GM21390 (cell line): ENCODE measurements at regions not wholly inside any gene's neighbourhood (a gene's known extent, or its start where the extent isn't known, plus 50 kb on each side); places are given as distances from the start of the nearest gene placed in this dataset.
"Not testable (repeated sequence)": the region's sequence is repeated elsewhere in the genome, so short reads cannot be mapped to it uniquely, and the experiment has no call there.

Source experiments
- ATAC-seq: cut with Tn5 transposase; IDR thresholded peaks from one replicate; pipeline ENCODE4 v1.9.1; 2021; ENCODE audit not compliant: unreplicated experiment

GRCh38 chr6:103819509-103819908 is 1040.2 kb downstream of the HACE1 start:
- ATAC-seq: no peak

- ATAC-seq: no peak
Measured at GRCh38 chr6:103812970-103813369, 1046.7 kb downstream of the HACE1 start.

DNA sequence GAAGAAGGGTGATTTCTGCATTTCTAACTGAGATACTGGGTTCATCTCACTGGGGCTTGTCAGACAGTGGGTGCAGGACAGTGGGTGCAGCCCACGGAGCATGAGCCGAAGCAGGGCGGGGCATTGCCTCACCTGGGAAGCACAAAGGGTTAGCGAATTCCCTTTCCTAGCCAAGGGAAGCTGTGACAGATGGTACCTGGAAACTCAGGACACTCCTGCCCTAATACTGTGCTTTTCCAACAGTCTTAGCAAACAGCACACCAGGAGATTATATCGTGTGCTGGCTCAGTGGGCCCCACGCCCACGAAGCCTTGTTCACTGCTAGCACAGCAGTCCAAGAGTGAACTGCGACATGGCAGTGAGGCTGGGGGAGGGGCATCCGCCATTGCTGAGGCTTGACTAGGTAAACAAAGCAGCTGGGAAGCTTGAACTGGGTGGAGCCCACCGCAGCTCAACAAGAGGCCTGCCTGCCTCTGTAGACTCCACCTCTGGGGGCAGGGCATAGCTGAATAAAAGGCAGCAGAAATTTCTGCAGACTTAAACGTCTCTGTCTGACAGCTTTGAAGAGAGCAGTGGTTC is 1057.7 kb downstream of the HACE1 start:
- not testable (repeated sequence) for ATAC-seq

DNA sequence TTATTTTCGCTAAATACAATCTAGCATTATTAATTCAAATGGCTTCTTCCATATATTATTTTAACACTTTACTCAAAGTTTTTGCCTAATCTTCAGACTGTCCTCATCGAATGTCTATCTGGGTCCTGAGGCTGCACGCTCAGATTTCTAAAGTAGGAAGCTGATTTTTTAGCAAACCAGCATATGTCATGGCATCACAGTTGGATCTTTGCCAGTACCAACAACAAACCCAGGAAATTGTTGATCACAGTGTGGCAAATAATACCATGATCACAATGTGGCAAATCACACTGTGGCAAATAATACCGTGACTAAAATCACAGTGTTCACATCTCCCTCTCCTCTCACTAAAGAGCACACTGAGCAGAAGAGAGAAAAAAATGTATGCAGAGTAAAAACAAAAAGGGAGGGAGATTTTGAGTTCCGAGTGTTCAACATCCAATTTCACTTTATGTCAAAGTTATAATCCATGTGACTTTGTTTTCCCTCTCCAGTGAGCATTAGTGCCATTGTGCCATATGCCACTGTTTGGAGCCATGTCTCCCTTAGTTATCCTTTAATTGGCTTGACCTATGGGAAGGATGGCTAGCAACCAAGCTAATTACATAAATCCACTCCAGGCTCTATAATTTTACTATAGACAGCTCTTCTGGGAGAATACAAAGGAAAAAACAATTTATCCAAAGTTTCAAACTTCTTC is 1059.6 kb downstream of the HACE1 start:
- ATAC-seq: no peak

DNA sequence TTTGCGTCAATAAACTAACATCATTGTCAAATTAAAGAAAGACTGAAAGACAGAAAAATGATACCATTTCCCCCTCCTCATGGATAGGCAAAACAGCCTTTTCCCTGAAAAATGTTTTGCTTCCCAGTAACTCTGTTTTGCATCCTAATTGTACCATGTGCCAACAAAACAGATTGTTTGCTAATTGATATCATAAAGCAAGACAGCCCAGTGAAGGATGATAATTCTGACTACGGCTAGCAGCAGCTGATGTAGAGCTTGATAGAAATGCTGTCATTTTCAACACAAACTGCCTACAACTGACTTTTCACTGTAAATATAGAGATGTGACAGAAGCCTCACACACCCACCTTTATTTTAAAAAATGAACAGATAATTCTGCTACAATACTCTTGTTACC is 1061.6 kb downstream of the HACE1 start:
- no peak for ATAC-seq

GRCh38 chr6:103797738-103798137 is 1062.0 kb downstream of the HACE1 start:
- ATAC-seq: no peak

DNA sequence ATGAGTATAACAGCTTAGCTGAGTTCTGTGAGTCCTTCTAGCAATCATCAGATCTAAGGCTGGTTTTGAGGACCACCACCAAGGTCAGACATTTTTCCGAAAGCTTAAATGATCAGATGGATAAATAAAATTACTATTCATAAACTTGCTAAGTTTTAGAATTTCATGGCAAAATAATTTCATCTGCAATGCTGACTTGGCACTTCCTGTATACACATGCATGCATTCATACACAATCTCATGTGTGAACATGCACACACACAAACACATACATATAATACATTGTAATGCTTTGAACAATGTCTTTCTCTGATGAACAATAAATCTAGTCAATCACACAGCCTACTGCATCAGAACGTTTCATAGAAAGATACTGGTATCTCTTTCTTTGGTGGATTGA is 1068.3 kb downstream of the HACE1 start:
- no peak for ATAC-seq

DNA sequence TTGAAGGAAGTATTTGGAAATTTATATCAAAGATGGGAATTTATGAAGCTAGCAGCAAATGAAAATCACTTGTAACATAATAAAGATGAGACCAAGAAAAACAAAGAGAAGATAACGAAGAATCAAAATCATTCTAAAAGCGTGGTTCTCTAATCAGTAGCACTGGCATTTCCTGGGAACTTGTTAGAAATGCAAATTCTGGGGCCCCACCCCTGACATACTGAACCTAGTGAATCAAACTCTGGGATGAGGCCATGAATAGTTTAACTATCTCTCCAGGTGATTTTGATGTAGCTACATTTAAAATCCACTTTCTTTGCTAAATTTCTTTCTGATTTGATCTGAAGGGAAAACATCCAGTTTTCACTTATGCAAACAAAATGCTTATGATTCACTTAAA is 1075.6 kb downstream of the HACE1 start:
- no peak for ATAC-seq

- no peak for ATAC-seq
Measured at GRCh38 chr6:103783329-103783728, 1076.4 kb downstream of the HACE1 start.

GRCh38 chr6:103769431-103769830 is 1090.3 kb downstream of the HACE1 start:
- ATAC-seq: no peak

DNA sequence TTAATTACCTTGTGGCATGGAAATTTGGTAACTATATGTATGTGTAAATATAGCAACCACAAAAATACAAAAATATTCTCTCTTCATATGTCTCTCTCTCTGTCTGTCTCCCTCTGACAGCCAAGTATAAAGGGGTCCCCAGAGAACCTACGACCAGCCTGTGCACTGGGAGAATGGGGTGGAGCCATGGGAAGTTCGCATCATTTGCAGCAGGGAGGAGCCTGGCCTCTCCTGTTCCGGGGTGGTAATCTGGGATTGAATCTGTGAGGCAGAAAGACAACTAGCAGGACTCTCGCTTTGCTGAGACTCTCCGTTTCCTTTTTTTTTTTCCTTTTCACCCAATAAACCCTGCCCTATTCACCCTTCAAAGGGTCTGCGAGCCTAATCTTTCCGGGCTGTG is 1109.1 kb downstream of the HACE1 start:
- ATAC-seq: no peak

- ATAC-seq: no peak
Measured at GRCh38 chr6:103734016-103734415, 1125.7 kb downstream of the HACE1 start.

GRCh38 chr6:103729658-103730057 is 1130.1 kb downstream of the HACE1 start:
- no peak for ATAC-seq

DNA sequence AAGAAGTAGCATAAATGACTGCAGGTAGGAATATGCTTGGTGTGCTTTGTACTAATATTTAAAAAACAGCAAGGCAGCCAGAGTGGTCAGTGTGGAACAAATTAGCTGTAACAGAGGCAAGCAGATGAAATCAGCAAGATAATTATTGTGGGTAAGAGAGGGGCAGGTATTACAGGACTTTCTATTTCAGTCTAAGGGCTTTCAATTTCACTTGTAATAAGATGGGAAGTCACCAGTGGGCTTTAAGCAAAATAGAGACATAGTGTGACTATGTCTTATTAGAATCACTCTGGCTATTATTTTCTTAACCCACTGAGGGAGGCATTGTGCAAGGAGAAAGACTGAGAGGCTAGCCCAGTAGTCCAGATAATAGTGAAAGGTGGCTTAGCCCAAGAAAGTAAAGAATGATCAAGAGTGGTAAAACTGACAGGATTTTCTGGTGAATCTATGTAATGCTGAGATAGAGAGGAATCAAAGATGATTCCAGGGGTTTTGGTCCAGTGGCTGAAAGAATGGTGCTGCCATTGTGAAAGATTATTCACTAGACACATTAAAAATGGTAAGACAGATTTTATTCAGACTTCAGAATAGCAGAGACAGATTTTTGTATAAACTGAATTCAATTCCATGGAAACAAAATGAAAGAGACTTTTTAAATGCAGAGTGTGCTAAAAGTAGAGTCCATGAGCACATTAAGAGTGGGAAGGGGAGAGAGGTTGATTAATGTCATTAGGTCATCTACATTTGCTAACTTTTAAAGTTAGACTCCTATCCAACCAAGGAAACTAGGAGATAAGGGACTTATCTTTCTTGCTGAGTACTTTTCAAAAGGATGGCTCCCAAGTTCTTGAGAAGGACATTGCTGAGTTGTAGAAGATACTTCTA is 1136.0 kb downstream of the HACE1 start:
- ATAC-seq: peak; percentile 64

DNA sequence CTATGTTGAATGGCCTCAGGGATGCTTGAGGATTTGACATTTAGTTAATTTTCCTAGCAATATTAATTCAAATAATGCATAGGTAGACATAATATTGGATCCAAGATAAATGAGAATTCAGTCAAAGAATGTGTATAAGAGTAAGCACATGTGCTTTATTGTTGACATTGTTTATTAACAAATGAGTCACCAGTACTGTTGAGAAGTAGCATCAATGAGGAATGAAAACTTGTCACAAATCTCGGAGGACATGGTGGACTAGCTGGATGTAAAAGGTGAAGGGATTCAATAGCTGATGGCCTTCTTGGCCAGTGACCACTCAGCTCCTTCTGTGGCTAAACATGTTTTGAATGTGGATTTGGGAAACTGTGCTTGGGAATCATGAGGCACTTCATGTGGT is 1137.0 kb downstream of the HACE1 start:
- ATAC-seq: no peak

GRCh38 chr6:103721923-103722322 is 1137.8 kb downstream of the HACE1 start:
- no peak for ATAC-seq

- no peak for ATAC-seq
Measured at GRCh38 chr6:103720393-103720792, 1139.3 kb downstream of the HACE1 start.

GRCh38 chr6:103719545-103719944 is 1140.2 kb downstream of the HACE1 start:
- no peak for ATAC-seq

- no peak for ATAC-seq
Measured at GRCh38 chr6:103715269-103715668, 1144.5 kb downstream of the HACE1 start.

DNA sequence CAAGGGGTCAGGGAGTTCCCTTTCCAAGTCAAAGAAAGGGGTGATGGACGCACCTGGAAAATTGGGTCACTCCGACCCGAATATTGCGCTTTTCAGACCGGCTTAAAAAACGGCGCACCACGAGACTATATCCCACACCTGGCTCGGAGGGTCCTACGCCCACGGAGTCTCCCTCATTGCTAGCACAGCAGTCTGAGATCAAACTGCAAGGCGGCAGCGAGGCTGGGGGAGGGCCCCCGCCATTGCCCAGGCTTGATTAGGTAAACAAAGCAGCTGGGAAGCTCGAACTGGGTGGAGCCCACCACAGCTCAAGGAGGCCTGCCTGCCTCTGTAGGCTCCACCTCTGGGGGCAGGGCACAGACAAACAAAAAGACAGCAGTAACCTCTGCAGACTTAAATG is 1150.5 kb downstream of the HACE1 start:
- ATAC-seq: not testable (repeated sequence)

DNA sequence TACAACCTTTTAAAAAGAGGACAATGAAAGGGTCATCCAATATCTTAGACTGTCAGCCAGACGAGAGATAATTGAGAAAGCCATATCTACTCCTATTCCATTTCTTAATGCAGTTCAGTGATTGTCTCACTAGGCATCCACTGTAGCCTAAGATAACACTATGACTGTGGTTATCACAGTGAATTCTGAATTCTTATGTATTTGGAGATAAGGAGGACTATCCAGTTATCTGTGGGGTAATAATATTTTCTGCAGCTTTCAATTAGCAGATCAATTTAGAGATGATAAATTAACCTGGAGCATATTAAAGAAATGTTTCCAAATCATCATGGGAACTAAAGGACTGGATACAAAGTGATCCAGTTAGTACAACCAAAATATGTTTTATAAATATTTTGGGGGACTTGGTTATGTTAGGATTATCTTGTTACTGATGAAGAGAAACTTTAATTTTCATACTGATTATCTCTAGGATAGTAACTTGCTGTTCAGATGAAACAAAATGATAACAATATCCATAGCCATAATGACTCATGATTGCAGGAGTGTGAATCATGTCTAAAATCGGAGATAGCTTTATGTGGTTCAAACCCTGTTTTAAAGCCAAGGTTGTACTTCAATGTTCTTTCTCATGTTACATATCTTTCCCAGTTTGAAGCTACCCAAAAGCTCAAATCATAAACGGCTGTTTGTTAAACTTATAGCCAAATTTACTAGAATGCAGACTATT is 1152.0 kb downstream of the HACE1 start:
- ATAC-seq: no peak
